ENCODE measurements at regions not wholly inside any gene's neighbourhood (a gene's known extent, or its start where the extent isn't known, plus 50 kb on each side); places are given as distances from the start of the nearest gene placed in this dataset.
"Not testable (repeated sequence)": the region's sequence is repeated elsewhere in the genome, so short reads cannot be mapped to it uniquely, and the experiment has no call there.

- TF ChIP-seq, protein P1, sequence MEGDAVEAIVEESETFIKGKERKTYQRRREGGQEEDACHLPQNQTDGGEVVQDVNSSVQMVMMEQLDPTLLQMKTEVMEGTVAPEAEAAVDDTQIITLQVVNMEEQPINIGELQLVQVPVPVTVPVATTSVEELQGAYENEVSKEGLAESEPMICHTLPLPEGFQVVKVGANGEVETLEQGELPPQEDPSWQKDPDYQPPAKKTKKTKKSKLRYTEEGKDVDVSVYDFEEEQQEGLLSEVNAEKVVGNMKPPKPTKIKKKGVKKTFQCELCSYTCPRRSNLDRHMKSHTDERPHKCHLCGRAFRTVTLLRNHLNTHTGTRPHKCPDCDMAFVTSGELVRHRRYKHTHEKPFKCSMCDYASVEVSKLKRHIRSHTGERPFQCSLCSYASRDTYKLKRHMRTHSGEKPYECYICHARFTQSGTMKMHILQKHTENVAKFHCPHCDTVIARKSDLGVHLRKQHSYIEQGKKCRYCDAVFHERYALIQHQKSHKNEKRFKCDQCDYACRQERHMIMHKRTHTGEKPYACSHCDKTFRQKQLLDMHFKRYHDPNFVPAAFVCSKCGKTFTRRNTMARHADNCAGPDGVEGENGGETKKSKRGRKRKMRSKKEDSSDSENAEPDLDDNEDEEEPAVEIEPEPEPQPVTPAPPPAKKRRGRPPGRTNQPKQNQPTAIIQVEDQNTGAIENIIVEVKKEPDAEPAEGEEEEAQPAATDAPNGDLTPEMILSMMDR (conservative IDR thresholded peaks at IDR 0.05) = not testable (repeated sequence)
- not testable (repeated sequence) for TF ChIP-seq ZFX (IDR thresholded peaks at IDR 0.05)
Observed at GRCh38 chr16:86351785-86352139, 158.6 kb upstream of the FOXF1 start.

Measured in C4-2B (cell line).